HepG2 (cell line): ENCODE measurements at regions not wholly inside any gene's neighbourhood (a gene's known extent, or its start where the extent isn't known, plus 50 kb on each side); places are given as distances from the start of the nearest gene placed in this dataset.

ENCODE experiments used
- ATAC-seq: fragments of 200-7000 bp; cut with Tn5 transposase; 3 replicates; pipeline ENCODE4 v1.9.1; 2020; ENCODE audit warnings: mild to moderate bottlenecking, moderate library complexity
- BruUV-seq: library from RNA; stranded (reverse); fragments of 400-500 nt; replicated peaks from 2 replicates; lab custom pipeline; 2021; lab: Mats Ljungman, UMichigan
- CTCF ChIA-PET: fragments of 300-600 bp; formaldehyde crosslinking; extraction: SDS; loops from one replicate; lab custom pipeline; 2021; ENCODE audit warnings: low total read pairs, inconsistent platforms, low intra/inter-chr PET ratio; lab: Yijun Ruan, JAX
- POLR2A ChIA-PET: fragments of 350-600 bp; sonication (Branson Sonifier 250); formaldehyde crosslinking; loops from one replicate; lab custom pipeline; 2020; ENCODE audit warnings: antibody characterized with exemption, inconsistent platforms; lab: Yijun Ruan, JAX
- DNase-seq: peaks from one replicate; pipeline ENCODE4 v3.0.0-alpha.2; 2015; ENCODE audit warnings: low spot score
- FAIRE-seq: peaks from 3 replicates; lab custom pipeline; 2011; peaks lifted over from hg19 to GRCh38; lab: Jason Lieb, UNC
- H2AFZ ChIP-seq: one replicate; pipeline ENCODE4 v1.6.1; 2011; ENCODE audit warnings: low read length, inconsistent platforms
- H3K27ac ChIP-seq: fragments of 300-600 bp; 3 replicates; pipeline ENCODE4 v1.8.0; 2011; ENCODE audit warnings: mixed run types, mild to moderate bottlenecking, mixed read lengths, low read length, inconsistent platforms; ENCODE audit not compliant: insufficient read depth; ENCODE audit errors: extremely low read length
- H3K27me3 ChIP-seq, 2 experiments: fragments of 200-600 bp in 1 of 2; 2 replicates in 1 of 2; 3 replicates in 1 of 2; pipeline versions ENCODE4 v1.6.0 to v1.8.0; 2011; ENCODE audit warnings: low read length in 2 of 2, mild to moderate bottlenecking in 2 of 2, moderate library complexity in 2 of 2, inconsistent platforms in 1 of 2; ENCODE audit not compliant: insufficient read depth in 2 of 2, control insufficient read depth in 1 of 2
- H3K36me3 ChIP-seq, 2 experiments: fragments of 200-600 bp in 1 of 2; replicated peaks in 1 of 2; 2 replicates in 1 of 2; 3 replicates in 1 of 2; pipeline versions ENCODE4 v1.5.1 to v1.8.0; 2011; ENCODE audit warnings: low read length in 2 of 2, inconsistent platforms in 1 of 2; ENCODE audit not compliant: insufficient read depth in 2 of 2, control insufficient read depth in 1 of 2
- H3K4me1 ChIP-seq: 2 replicates; pipeline ENCODE4 v1.5.1; 2012; ENCODE audit warnings: low read length, inconsistent platforms; ENCODE audit not compliant: insufficient read depth
- H3K4me2 ChIP-seq: 2 replicates; pipeline ENCODE4 v1.6.0; 2011; ENCODE audit warnings: low read depth, low read length, inconsistent platforms
- H3K4me3 ChIP-seq, 3 experiments: fragments of 200-600 bp in 1 of 3; sonication (generic), shearing (Covaris generic) in 1 of 3; replicated peaks in 1 of 3; 2 replicates each; pipeline ENCODE4 v1.5.1; 2011 to 2016; ENCODE audit warnings: low read length in 3 of 3, inconsistent platforms in 2 of 3, low read depth in 2 of 3, mild to moderate bottlenecking in 2 of 3, control low read depth in 1 of 3, mixed read lengths in 1 of 3; ENCODE audit not compliant: insufficient read depth in 1 of 3
- H3K79me2 ChIP-seq: one replicate; pipeline ENCODE4 v1.6.1; 2011; ENCODE audit warnings: low read length, inconsistent platforms; ENCODE audit not compliant: insufficient read depth
- H3K9ac ChIP-seq: 2 replicates; pipeline ENCODE4 v1.6.0; 2011; ENCODE audit warnings: mild to moderate bottlenecking, low read depth, low read length, inconsistent platforms; ENCODE audit not compliant: insufficient read depth
- H3K9me3 ChIP-seq: 2 replicates; pipeline ENCODE4 v1.5.1; 2012; ENCODE audit warnings: mild to moderate bottlenecking, low read length
- H4K20me1 ChIP-seq: 2 replicates; pipeline ENCODE4 v1.6.0; 2011; ENCODE audit warnings: inconsistent platforms, mild to moderate bottlenecking, low read length, moderate library complexity; ENCODE audit not compliant: insufficient read depth
- MAFF ChIP-seq: IDR thresholded peaks from 2 replicates; pipeline ENCODE4 v1.6.1; 2011; ENCODE audit warnings: low read depth, low read length, improper control_type of control experiment
- MAFK ChIP-seq, 2 experiments: IDR thresholded peaks in 1 of 2; conservative IDR thresholded peaks in 1 of 2; 2 replicates each; pipeline ENCODE4 v1.6.1; 2011; ENCODE audit warnings: improper control_type of control experiment in 2 of 2, low read length in 2 of 2
- MLXIP ChIP-seq: sonication (generic); formaldehyde crosslinking; IDR thresholded peaks from 2 replicates; pipeline ENCODE4 v1.9.0; 2021; ENCODE audit warnings: missing genetic modification reagents, borderline replicate concordance
- NCOA1 ChIP-seq: sonication (generic); formaldehyde crosslinking; IDR thresholded peaks from 2 replicates; pipeline ENCODE4 v1.9.0; 2021; ENCODE audit warnings: missing genetic modification reagents
- RELA ChIP-seq: sonication (generic); formaldehyde crosslinking; IDR thresholded peaks from 2 replicates; pipeline ENCODE4 v1.4.0; 2020; ENCODE audit warnings: missing genetic modification reagents
- SIN3B ChIP-seq: fragments of 150-350 bp; IDR thresholded peaks from 2 replicates; pipeline ENCODE4 v1.6.1; 2014; ENCODE audit warnings: low read length
- TOE1 ChIP-seq: sonication (generic); formaldehyde crosslinking; IDR thresholded peaks from 2 replicates; pipeline ENCODE4 v1.4.0; 2020; ENCODE audit warnings: mild to moderate bottlenecking, missing genetic modification reagents
- TP53 ChIP-seq: sonication (generic); formaldehyde crosslinking; conservative IDR thresholded peaks from 2 replicates; pipeline ENCODE4 v1.4.0; 2020; ENCODE audit warnings: missing genetic modification reagents
- ZBTB25 ChIP-seq: IDR thresholded peaks from 2 replicates; pipeline ENCODE4 v1.6.1; 2018; ENCODE audit warnings: missing genetic modification reagents
- ZNF296 ChIP-seq: sonication (generic); formaldehyde crosslinking; conservative IDR thresholded peaks from 2 replicates; pipeline ENCODE4 v1.5.0; 2020; ENCODE audit warnings: mild to moderate bottlenecking, missing genetic modification reagents
- ZNF556 ChIP-seq: sonication (generic); formaldehyde crosslinking; IDR thresholded peaks from 2 replicates; pipeline ENCODE4 v1.4.0; 2020; ENCODE audit warnings: mild to moderate bottlenecking, missing genetic modification reagents, borderline replicate concordance
- ZNF782 ChIP-seq: sonication (generic); formaldehyde crosslinking; IDR thresholded peaks from 2 replicates; pipeline ENCODE4 v1.4.0; 2020; ENCODE audit warnings: missing genetic modification reagents, mild to moderate bottlenecking, borderline replicate concordance
- ZSCAN21 ChIP-seq: sonication (generic); formaldehyde crosslinking; IDR thresholded peaks from 2 replicates; pipeline ENCODE4 v1.8.0; 2022; ENCODE audit warnings: mild to moderate bottlenecking, missing genetic modification reagents, moderate library complexity, borderline replicate concordance
- ZUFSP ChIP-seq: sonication (generic); formaldehyde crosslinking; IDR thresholded peaks from 2 replicates; pipeline ENCODE4 v1.9.0; 2021; ENCODE audit warnings: missing genetic modification reagents, mild to moderate bottlenecking, borderline replicate concordance
- WGBS: methylation state at CpG from one replicate; pipeline ENCODE4 v1.1.6; 2017; ENCODE audit warnings: low lambda C conversion rate; 5-methylcytosine and 5-hydroxymethylcytosine counted together
- in situ Hi-C: cut with HindIII; loops from 2 replicates; pipeline ENCODE4 v1.10.0; 2017; ENCODE audit warnings: low pct_unique_long_range_greater_than_20kb; ENCODE audit not compliant: extremely low pct_ligation_motif_present
- intact Hi-C: fragments of 100-400 bp; cut with micrococcal nuclease; formaldehyde crosslinking; loops from one replicate; pipeline ENCODE4 v1.10.0; 2022; ENCODE audit not compliant: unreplicated experiment
- TF ChIP-seq, protein P1 (sequence below): sonication (generic); formaldehyde crosslinking; IDR thresholded peaks from 2 replicates; pipeline ENCODE4 v1.4.0; 2020; ENCODE audit warnings: mild to moderate bottlenecking, missing genetic modification reagents

GRCh38 chr1:60596791-60597750 lies 485.3 kb upstream of the NFIA start:
- POLR2A ChIA-PET = no interaction called here
- H3K9ac ChIP-seq = no peak overlapping the region
- DNase-seq = no peak
- TF ChIP-seq ZUFSP (no peak), ZNF782 (CRISPR knock-in tag) (no peak), ZNF556 (no peak), TP53 (CRISPR knock-in tag) (no peak), ZBTB25 (CRISPR knock-in tag) (no peak), ZNF296 (CRISPR knock-in tag) (no peak), MAFK (conservative IDR thresholded peaks at IDR 0.05 in 1 of 2, IDR thresholded peaks at IDR 0.05 in 1 of 2; ENCODE audit: low read length in 2 of 2) (peak; percentile 80 to 93), MAFF (peak; percentile 89), MLXIP (CRISPR knock-in tag) (no peak), RELA (CRISPR knock-in tag) (no peak), TOE1 (CRISPR knock-in tag) (no peak), ZSCAN21 (no peak), SIN3B (no peak), NCOA1 (CRISPR knock-in tag) (no peak)
- TF ChIP-seq, protein P1, sequence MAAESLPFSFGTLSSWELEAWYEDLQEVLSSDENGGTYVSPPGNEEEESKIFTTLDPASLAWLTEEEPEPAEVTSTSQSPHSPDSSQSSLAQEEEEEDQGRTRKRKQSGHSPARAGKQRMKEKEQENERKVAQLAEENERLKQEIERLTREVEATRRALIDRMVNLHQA (CRISPR knock-in tag) = no peak
- TF ChIP-seq, all 625 proteins: peak for 2
- intact Hi-C loops = no loop called here
- ATAC-seq = no peak
- H3K36me3 ChIP-seq = no peaks in the 10 kb centered on the region
- CTCF ChIA-PET = no interaction called here
- no peaks in the 10 kb centered on the region for H4K20me1 ChIP-seq
- H3K27me3 ChIP-seq = no peaks in the 10 kb centered on the region
- H3K79me2 ChIP-seq = no peaks in the 10 kb centered on the region
- H3K4me3 ChIP-seq = no peak overlapping the region
- in situ Hi-C loops = no loop called here
- H3K4me1 ChIP-seq = no peaks in the 10 kb centered on the region
- H3K27ac ChIP-seq = no peak overlapping the region
- no TSS peak for BruUV-seq
- H3K9me3 ChIP-seq = no peaks in the 10 kb centered on the region
- no peak overlapping the region for H3K4me2 ChIP-seq
- no peak overlapping the region for H2AFZ ChIP-seq
- WGBS = 5% methylated on average over 8 of the region's 8 CpGs
- FAIRE-seq = no peak
